Endothelial cell (in vitro differentiated cells): ENCODE measurements at regions not wholly inside any gene's neighbourhood (a gene's known extent, or its start where the extent isn't known, plus 50 kb on each side); places are given as distances from the start of the nearest gene placed in this dataset.

Experiments
- DNase-seq: peaks from one replicate; pipeline ENCODE4 v3.0.0; 2021; ENCODE audit warnings: low spot score
- H3K27ac Mint-ChIP-seq: one replicate; pipeline ENCODE4 v1.8.0; 2021; ENCODE audit warnings: mixed read lengths, inconsistent platforms; ENCODE audit not compliant: unreplicated experiment
- H3K27me3 Mint-ChIP-seq: one replicate; pipeline ENCODE4 v1.8.0; 2021; ENCODE audit warnings: mild to moderate bottlenecking, moderate library complexity, mixed read lengths, inconsistent platforms; ENCODE audit not compliant: unreplicated experiment
- H3K36me3 Mint-ChIP-seq: one replicate; pipeline ENCODE4 v1.8.0; 2021; ENCODE audit warnings: mild to moderate bottlenecking, low read depth, mixed read lengths, inconsistent platforms; ENCODE audit not compliant: unreplicated experiment
- H3K4me1 Mint-ChIP-seq: one replicate; pipeline ENCODE4 v1.8.0; 2021; ENCODE audit warnings: mild to moderate bottlenecking, mixed read lengths, inconsistent platforms; ENCODE audit not compliant: unreplicated experiment
- H3K4me3 Mint-ChIP-seq: one replicate; pipeline ENCODE4 v1.8.0; 2021; ENCODE audit warnings: mild to moderate bottlenecking, mixed read lengths, inconsistent platforms; ENCODE audit not compliant: unreplicated experiment
- H3K9me3 Mint-ChIP-seq: one replicate; pipeline ENCODE4 v1.8.0; 2021; ENCODE audit warnings: mixed read lengths, inconsistent platforms; ENCODE audit not compliant: unreplicated experiment
- CTCF ChIP-seq: fragments of 200-600 bp; sonication (generic); IDR thresholded peaks from one replicate; pipeline ENCODE4 v1.5.0; 2021; ENCODE audit warnings: antibody characterized with exemption; ENCODE audit not compliant: unreplicated experiment

GRCh38 chr4:124541652-124542420 is 170.7 kb downstream of the ANKRD50 start:
- H3K9me3 Mint-ChIP-seq, result no peaks in the 10 kb centered on the region
- H3K27ac Mint-ChIP-seq, result no peak overlapping the region
- no peak for DNase-seq
- no peak overlapping the region for H3K4me3 Mint-ChIP-seq
- no peak for TF ChIP-seq CTCF
- H3K27me3 Mint-ChIP-seq, result peaks cover 1% of the 10 kb centered on the region
- H3K4me1 Mint-ChIP-seq, result peaks cover 5% of the 10 kb centered on the region
- no peaks in the 10 kb centered on the region for H3K36me3 Mint-ChIP-seq

GRCh38 chr4:124555959-124556358 is 156.6 kb downstream of the ANKRD50 start:
- Mint-ChIP-seq H3K4me3 (no peak overlapping the region), H3K4me1 (no peaks in the 10 kb centered on the region), H3K36me3 (no peaks in the 10 kb centered on the region), H3K27ac (no peak overlapping the region), H3K9me3 (no peaks in the 10 kb centered on the region), H3K27me3 (no peaks in the 10 kb centered on the region)
- TF ChIP-seq CTCF, result no peak
- DNase-seq, result no peak

- Mint-ChIP-seq H3K9me3 (no peaks in the 10 kb centered on the region), H3K4me3 (no peak overlapping the region), H3K36me3 (no peaks in the 10 kb centered on the region), H3K27ac (no peak overlapping the region), H3K27me3 (no peaks in the 10 kb centered on the region), H3K4me1 (peaks cover 6% of the 10 kb centered on the region)
- TF ChIP-seq CTCF, result no peak
- DNase-seq, result no peak
These were observed 148.4 kb downstream of the ANKRD50 start for GRCh38 chr4:124564121-124564520.

GRCh38 chr4:124565371-124565770 is 147.2 kb downstream of the ANKRD50 start:
- Mint-ChIP-seq H3K36me3 (no peaks in the 10 kb centered on the region), H3K27me3 (no peaks in the 10 kb centered on the region), H3K27ac (no peak overlapping the region), H3K4me3 (no peak overlapping the region), H3K9me3 (no peaks in the 10 kb centered on the region), H3K4me1 (peaks cover 6% of the 10 kb centered on the region)
- DNase-seq, result no peak
- TF ChIP-seq CTCF, result no peak

GRCh38 chr4:124566030-124566429 is 146.5 kb downstream of the ANKRD50 start:
- H3K36me3 Mint-ChIP-seq, result no peaks in the 10 kb centered on the region
- no peak for DNase-seq
- no peak for TF ChIP-seq CTCF
- H3K4me1 Mint-ChIP-seq, result peaks cover 6% of the 10 kb centered on the region
- no peak overlapping the region for H3K27ac Mint-ChIP-seq
- H3K9me3 Mint-ChIP-seq, result no peaks in the 10 kb centered on the region
- no peak overlapping the region for H3K4me3 Mint-ChIP-seq
- H3K27me3 Mint-ChIP-seq, result no peaks in the 10 kb centered on the region
